GM12873 (cell line): ENCODE measurements at regions not wholly inside any gene's neighbourhood (a gene's known extent, or its start where the extent isn't known, plus 50 kb on each side); places are given as distances from the start of the nearest gene placed in this dataset.

ENCODE experiments used
- TF ChIP-seq, protein P1 (sequence below): IDR thresholded peaks from 2 replicates; pipeline ENCODE4 v1.5.1; 2012; ENCODE audit warnings: low read depth, mild to moderate bottlenecking, moderate library complexity, low read length, control low read depth; ENCODE audit not compliant: insufficient read depth; ENCODE audit errors: missing control alignments

DNA sequence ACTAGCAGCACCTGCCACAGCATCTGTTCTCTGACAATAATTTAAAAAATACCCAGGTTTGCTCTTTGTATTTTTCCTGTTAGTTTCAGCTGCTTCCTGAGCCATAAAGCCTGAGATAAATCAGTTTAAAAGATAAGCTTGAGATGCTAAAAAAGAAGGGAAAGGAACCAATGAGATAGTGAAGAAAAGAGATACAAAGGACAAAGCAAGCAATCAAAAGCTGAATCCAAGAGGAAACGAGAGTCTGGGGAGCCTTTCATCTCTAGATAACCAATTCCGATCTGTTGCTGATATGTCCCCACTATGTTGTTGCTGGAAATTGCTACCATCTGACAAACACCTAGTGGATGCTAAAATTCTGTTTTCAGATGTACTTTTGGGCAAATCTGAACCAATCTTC, 201.4 kb downstream of the RBM43 start:
- TF ChIP-seq, protein P1, sequence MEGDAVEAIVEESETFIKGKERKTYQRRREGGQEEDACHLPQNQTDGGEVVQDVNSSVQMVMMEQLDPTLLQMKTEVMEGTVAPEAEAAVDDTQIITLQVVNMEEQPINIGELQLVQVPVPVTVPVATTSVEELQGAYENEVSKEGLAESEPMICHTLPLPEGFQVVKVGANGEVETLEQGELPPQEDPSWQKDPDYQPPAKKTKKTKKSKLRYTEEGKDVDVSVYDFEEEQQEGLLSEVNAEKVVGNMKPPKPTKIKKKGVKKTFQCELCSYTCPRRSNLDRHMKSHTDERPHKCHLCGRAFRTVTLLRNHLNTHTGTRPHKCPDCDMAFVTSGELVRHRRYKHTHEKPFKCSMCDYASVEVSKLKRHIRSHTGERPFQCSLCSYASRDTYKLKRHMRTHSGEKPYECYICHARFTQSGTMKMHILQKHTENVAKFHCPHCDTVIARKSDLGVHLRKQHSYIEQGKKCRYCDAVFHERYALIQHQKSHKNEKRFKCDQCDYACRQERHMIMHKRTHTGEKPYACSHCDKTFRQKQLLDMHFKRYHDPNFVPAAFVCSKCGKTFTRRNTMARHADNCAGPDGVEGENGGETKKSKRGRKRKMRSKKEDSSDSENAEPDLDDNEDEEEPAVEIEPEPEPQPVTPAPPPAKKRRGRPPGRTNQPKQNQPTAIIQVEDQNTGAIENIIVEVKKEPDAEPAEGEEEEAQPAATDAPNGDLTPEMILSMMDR = no peak

DNA sequence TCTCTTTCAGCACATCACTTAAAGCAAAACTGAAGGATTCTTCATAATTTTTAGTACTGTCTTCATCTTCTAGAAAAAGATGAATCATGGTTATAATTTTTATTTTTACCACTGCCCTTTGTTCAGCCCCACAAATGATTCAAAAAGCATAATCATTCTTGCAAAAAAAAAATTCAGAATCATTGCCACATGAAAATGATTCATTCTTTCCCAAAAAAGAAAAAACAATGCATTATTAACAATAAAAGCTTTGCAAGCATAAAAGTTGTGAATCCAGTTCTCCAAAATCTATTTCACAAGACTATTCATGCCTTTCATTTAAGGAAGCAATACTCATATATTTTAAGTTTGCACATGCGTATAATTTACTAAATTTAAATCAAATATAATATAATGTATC, 204.8 kb downstream of the RBM43 start:
- TF ChIP-seq, protein P1 = no peak

DNA sequence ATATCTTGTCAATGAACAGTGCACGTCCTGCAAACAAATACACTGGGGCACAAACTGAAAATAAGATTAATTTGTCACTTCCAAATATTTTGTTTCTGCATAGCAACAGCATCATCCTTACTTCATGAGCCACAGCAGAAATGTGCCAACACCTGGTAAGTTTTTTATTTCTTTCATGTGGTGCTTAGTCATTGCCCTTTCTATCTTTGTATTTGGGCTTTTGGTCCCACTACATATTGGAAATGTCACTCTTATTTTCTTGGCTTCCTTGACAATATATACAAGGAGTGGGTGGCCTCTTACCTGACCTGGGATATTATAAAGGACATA, 208.0 kb downstream of the RBM43 start:
- TF ChIP-seq, protein P1 = no peak

DNA sequence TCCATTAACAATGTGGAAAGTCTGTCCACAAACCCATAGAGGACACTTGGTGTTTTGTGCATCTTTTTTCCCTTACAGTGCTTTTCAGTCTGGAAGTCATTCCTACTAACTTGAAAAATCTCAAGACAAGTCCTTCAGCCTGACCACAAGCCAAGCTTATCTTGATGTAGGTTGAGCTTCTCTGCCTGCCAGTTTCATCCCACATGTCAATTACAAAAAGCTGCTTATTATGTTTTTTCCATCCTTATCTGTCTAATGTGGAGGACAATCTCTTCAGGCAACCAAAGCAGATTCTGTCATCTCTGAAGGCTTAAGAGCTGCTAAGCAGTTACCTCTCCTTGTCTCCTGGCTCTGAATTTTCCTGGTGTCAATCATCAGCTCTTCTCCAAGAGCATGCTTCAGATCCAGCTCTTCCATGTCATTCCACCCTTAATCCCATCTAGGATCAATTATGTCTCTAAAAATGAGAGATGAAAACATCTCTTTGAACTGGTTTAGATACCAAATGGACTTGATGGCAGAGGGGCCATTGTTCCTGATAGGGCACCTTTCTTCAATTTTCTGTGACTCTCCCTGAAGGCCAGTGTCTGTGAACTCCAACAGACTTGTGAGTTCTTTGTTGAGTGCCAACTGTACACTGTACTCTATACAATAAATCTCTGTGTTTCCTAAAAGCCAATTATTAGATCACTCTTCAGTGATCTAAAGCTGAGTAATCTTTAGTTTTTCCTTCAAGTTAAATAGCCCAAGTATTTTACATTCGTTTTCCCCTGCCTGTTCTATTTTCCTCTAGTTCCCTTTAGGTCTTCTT, 208.6 kb downstream of the RBM43 start:
- TF ChIP-seq, protein P1 = no peak

DNA sequence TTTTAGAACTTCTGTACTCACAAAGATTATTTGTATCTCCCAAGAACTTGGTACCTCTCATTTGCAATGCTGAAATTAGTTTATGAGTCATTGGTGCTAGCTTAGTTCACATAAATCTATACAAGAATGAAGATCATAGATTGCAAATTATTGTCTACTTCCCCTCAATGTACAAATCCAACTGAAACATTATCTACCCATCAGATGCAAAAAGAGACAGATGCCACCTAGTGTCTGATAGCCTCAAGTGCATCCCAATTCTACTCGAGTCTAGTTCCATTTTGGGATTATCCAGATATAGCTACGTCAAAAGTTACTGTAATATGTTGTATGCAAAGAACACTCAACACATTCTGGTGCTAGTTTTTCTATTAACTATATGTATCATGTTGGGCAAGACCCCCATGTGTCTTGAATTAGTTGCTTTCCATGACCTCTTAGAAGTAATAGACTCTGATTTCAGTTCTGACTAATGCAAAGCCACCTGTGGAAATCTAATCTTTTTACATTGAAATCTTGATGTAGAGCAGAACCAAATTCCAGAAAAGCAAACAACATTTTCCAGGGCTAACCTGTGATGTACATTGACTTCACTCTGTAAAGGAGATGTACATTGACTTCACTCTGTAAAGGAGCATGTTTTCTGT, 210.0 kb downstream of the RBM43 start:
- TF ChIP-seq, protein P1 = peak; percentile 82

DNA sequence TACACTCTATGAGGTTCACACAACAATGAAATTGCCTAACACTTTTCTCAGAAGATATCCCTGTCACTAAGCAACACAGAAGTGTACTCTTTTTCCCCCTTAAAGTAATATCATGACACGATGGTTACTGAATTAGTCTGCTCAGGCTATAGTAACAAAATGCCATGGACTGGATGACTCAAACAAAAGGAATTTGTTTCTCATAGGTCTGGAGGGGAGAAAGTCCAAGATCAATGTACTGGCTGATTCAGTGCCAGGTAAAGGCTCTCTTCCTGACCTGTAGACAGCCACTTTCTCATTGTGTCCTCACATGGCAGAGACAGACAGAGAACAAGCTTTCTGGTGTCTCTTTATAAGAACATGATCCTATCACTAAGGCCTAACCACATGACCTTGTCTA, 211.9 kb downstream of the RBM43 start:
- TF ChIP-seq, protein P1 = no peak

DNA sequence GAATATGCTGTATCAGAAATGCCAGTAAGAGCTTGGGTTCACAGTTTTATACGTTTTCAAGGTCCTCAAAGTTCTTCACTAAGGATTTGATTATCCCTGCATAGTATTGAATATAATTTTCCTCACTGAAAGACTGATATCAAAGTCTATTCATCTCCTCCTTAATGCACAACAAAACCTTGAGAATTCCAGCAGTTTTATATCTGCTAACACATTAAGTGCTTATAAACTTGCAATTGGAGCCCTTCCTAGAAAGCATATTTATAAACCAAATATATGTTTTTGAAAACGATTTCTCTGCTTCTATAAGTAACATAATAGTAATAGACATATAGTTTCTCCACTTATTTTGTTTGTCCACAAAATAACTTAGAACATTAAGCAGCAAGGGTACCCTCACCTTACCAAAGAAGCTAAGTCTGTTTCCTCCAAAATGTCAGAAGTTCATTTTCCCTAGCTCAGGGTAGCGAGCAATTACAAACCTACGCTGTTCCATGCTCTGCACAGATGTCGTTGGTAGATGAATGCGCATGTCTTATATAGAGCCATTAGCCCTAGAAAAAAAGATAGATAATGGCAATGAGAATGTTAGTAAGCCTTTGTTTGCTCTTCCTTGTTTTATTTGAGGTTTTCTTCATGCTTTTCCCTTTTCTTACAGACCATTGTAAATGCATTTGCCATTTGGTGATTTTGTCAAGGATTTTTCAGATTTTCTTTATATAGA, 213.2 kb downstream of the RBM43 start:
- TF ChIP-seq, protein P1 = no peak
